ENCODE measurements at regions not wholly inside any gene's neighbourhood (a gene's known extent, or its start where the extent isn't known, plus 50 kb on each side); places are given as distances from the start of the nearest gene placed in this dataset.

- TF ChIP-seq CTCF (IDR thresholded peaks at IDR 0.05; ENCODE audit: low read depth, low read length, missing input control) = no peak
- TF ChIP-seq YY1 (IDR thresholded peaks at IDR 0.05) = no peak
- TF ChIP-seq MAX (IDR thresholded peaks at IDR 0.05) = no peak
- no peak for TF ChIP-seq ATF3 (IDR thresholded peaks at IDR 0.05)
- TF ChIP-seq ZBTB33 (IDR thresholded peaks at IDR 0.05) = no peak
Measured at GRCh38 chr7:26443006-26443405, 151.3 kb downstream of the SNX10 start.
